GM23248 (cell line): ENCODE measurements at regions not wholly inside any gene's neighbourhood (a gene's known extent, or its start where the extent isn't known, plus 50 kb on each side); places are given as distances from the start of the nearest gene placed in this dataset.

Source experiments
- DNase-seq: peaks from one replicate; pipeline ENCODE4 v3.0.0-alpha.2; 2015
- H2AFZ ChIP-seq: fragments of 200-600 bp; sonication (generic); 2 replicates; pipeline ENCODE4 v1.6.1; 2016; ENCODE audit warnings: antibody characterized with exemption
- H3F3A ChIP-seq: fragments of 200-600 bp; sonication (generic); 2 replicates; pipeline ENCODE4 v1.6.1; 2016; ENCODE audit warnings: mild to moderate bottlenecking, antibody characterized with exemption, mixed run types; ENCODE audit not compliant: insufficient read depth
- H3K27ac ChIP-seq: fragments of 200-600 bp; sonication (generic); 2 replicates; pipeline ENCODE4 v1.5.1; 2016; ENCODE audit warnings: mild to moderate bottlenecking
- H3K27me3 ChIP-seq: fragments of 200-600 bp; sonication (generic); replicated peaks from 2 replicates; pipeline ENCODE4 v1.6.1; 2016; ENCODE audit warnings: mild to moderate bottlenecking; ENCODE audit not compliant: insufficient read depth
- H3K36me3 ChIP-seq: fragments of 200-600 bp; sonication (generic); 2 replicates; pipeline ENCODE4 v1.6.1; 2016; ENCODE audit warnings: low read depth, mild to moderate bottlenecking
- H3K4me1 ChIP-seq: fragments of 200-600 bp; sonication (generic); 2 replicates; pipeline ENCODE4 v1.6.1; 2016; ENCODE audit warnings: mild to moderate bottlenecking; ENCODE audit not compliant: insufficient read depth
- H3K4me2 ChIP-seq: fragments of 200-600 bp; sonication (generic); one replicate; pipeline ENCODE4 v1.6.1; 2016; ENCODE audit warnings: mild to moderate bottlenecking; ENCODE audit not compliant: unreplicated experiment
- H3K4me3 ChIP-seq: fragments of 200-600 bp; sonication (generic); 2 replicates; pipeline ENCODE4 v1.5.1; 2016; ENCODE audit warnings: mild to moderate bottlenecking
- H3K79me2 ChIP-seq: fragments of 200-600 bp; sonication (generic); 2 replicates; pipeline ENCODE4 v1.6.1; 2016; ENCODE audit warnings: mild to moderate bottlenecking; ENCODE audit not compliant: insufficient read depth
- H3K9ac ChIP-seq: fragments of 200-600 bp; sonication (generic); 2 replicates; pipeline ENCODE4 v1.6.1; 2016; ENCODE audit warnings: mild to moderate bottlenecking
- H3K9me2 ChIP-seq: fragments of 200-600 bp; sonication (generic); 2 replicates; pipeline ENCODE4 v1.6.1; 2016; ENCODE audit warnings: mixed run types, mild to moderate bottlenecking, moderate library complexity; ENCODE audit not compliant: insufficient read depth
- H3K9me3 ChIP-seq: fragments of 200-600 bp; sonication (generic); one replicate; pipeline ENCODE4 v1.6.1; 2017; ENCODE audit warnings: low read depth
- H4K20me1 ChIP-seq: fragments of 200-600 bp; sonication (generic); 2 replicates; pipeline ENCODE4 v1.6.0; 2016; ENCODE audit not compliant: insufficient read depth
- EZH2 ChIP-seq: fragments of 200-600 bp; sonication (generic); IDR thresholded peaks from 2 replicates; pipeline ENCODE4 v1.6.1; 2018; ENCODE audit warnings: antibody characterized with exemption, mild to moderate bottlenecking; ENCODE audit not compliant: insufficient read depth, poor library complexity, severe bottlenecking
- EZH2phosphoT487 ChIP-seq: fragments of 200-600 bp; sonication (generic); IDR thresholded peaks from 2 replicates; pipeline ENCODE4 v1.6.1; 2018; ENCODE audit warnings: antibody characterized with exemption, moderate library complexity, mild to moderate bottlenecking, low read depth; ENCODE audit not compliant: insufficient read depth
- WGBS, 2 experiments: methylation state at CpG; one replicate each; pipeline ENCODE4 v1.1.6; 2015 to 2017; ENCODE audit warnings: low lambda C conversion rate in 2 of 2, low coverage in 1 of 2; ENCODE audit errors: missing lambda C conversion rate in 2 of 2; 5-methylcytosine and 5-hydroxymethylcytosine counted together
- in situ Hi-C: fragments of 300-500 bp; cut with MboI; formaldehyde crosslinking; loops from 2 replicates; pipeline ENCODE4 v1.15.0; 2020

GRCh38 chr2:65564299-65564698 lies 131.9 kb upstream of the SPRED2 start:
- H3F3A ChIP-seq, result no peaks in the 10 kb centered on the region
- WGBS, 2 experiments, result 84 to 93% methylated on average over 4 of the region's 4 CpGs
- H3K4me3 ChIP-seq, result no peak overlapping the region
- no peaks in the 10 kb centered on the region for H3K79me2 ChIP-seq
- no peaks in the 10 kb centered on the region for H4K20me1 ChIP-seq
- no peaks in the 10 kb centered on the region for H3K27me3 ChIP-seq
- no peak overlapping the region for H2AFZ ChIP-seq
- H3K9me2 ChIP-seq, result no peaks in the 10 kb centered on the region
- no peak overlapping the region for H3K4me2 ChIP-seq
- no peak for TF ChIP-seq EZH2phosphoT487
- no peak for TF ChIP-seq EZH2
- no peaks in the 10 kb centered on the region for H3K9me3 ChIP-seq
- in situ Hi-C loops, result loop anchor here (25.0 kb wide), 2 partner anchors 502 to 652 kb away; partner anchors contain the start of gene CEP68
- DNase-seq, result no peak
- H3K36me3 ChIP-seq, result no peaks in the 10 kb centered on the region
- H3K4me1 ChIP-seq, result no peaks in the 10 kb centered on the region
- H3K9ac ChIP-seq, result no peak overlapping the region
- H3K27ac ChIP-seq, result no peak overlapping the region

- in situ Hi-C loops, result loop anchor here (25.0 kb wide), 2 partner anchors 501 to 651 kb away; partner anchors contain the start of gene CEP68
- Histone ChIP-seq H4K20me1 (no peaks in the 10 kb centered on the region), H3K27me3 (no peaks in the 10 kb centered on the region), H3K27ac (no peak overlapping the region), H3F3A (no peaks in the 10 kb centered on the region), H3K9me2 (no peaks in the 10 kb centered on the region), H3K9ac (no peak overlapping the region), H3K9me3 (no peaks in the 10 kb centered on the region), H3K79me2 (no peaks in the 10 kb centered on the region), H3K4me1 (no peaks in the 10 kb centered on the region), H3K4me3 (no peak overlapping the region), H2AFZ (no peak overlapping the region), H3K36me3 (no peaks in the 10 kb centered on the region), H3K4me2 (no peak overlapping the region)
- TF ChIP-seq EZH2phosphoT487 (no peak), EZH2 (no peak)
- 76 to 82% methylated on average over 3 of the region's 3 CpGs for WGBS, 2 experiments
- DNase-seq, result no peak
Observed at GRCh38 chr2:65562890-65563289, 130.5 kb upstream of the SPRED2 start.

GRCh38 chr2:65558743-65559142 lies 126.3 kb upstream of the SPRED2 start:
- Histone ChIP-seq H3K27ac (no peak overlapping the region), H3K4me1 (peaks cover 12% of the 10 kb centered on the region), H4K20me1 (no peaks in the 10 kb centered on the region), H3K4me2 (no peak overlapping the region), H3K9me2 (no peaks in the 10 kb centered on the region), H3K4me3 (no peak overlapping the region), H3K27me3 (no peaks in the 10 kb centered on the region), H3K9me3 (no peaks in the 10 kb centered on the region), H3K36me3 (no peaks in the 10 kb centered on the region), H3K79me2 (no peaks in the 10 kb centered on the region), H3F3A (no peaks in the 10 kb centered on the region), H3K9ac (no peak overlapping the region), H2AFZ (no peak overlapping the region)
- no peak for TF ChIP-seq EZH2phosphoT487
- no peak for TF ChIP-seq EZH2
- WGBS, 2 experiments, result 62 to 63% methylated on average over 9 of the region's 9 CpGs
- in situ Hi-C loops, result loop anchor here (25.0 kb wide), 2 partner anchors 496 to 646 kb away; partner anchors contain the start of gene CEP68
- no peak for DNase-seq

- Histone ChIP-seq H4K20me1 (no peaks in the 10 kb centered on the region), H3K9me2 (no peaks in the 10 kb centered on the region), H3K4me3 (no peak overlapping the region), H3K4me1 (peaks cover 16% of the 10 kb centered on the region), H3K9me3 (no peaks in the 10 kb centered on the region), H3K27me3 (no peaks in the 10 kb centered on the region), H2AFZ (no peak overlapping the region), H3K4me2 (no peak overlapping the region), H3F3A (no peaks in the 10 kb centered on the region), H3K79me2 (no peaks in the 10 kb centered on the region), H3K9ac (no peak overlapping the region), H3K27ac (no peak overlapping the region), H3K36me3 (no peaks in the 10 kb centered on the region)
- in situ Hi-C loops, result loop anchor here (25.0 kb wide), 2 partner anchors 496 to 646 kb away; partner anchors contain the start of gene CEP68
- TF ChIP-seq EZH2phosphoT487 (no peak), EZH2 (no peak)
- no peak for DNase-seq
- WGBS, 2 experiments, result 82 to 85% methylated on average over 5 of the region's 5 CpGs
Observed at GRCh38 chr2:65557616-65558573, 125.5 kb upstream of the SPRED2 start.
